Small intestine (tissue), 7 donors: ENCODE measurements at regions not wholly inside any gene's neighbourhood (a gene's known extent, or its start where the extent isn't known, plus 50 kb on each side); places are given as distances from the start of the nearest gene placed in this dataset.

Source experiments
- DNase-seq, 2 donors: peaks; one replicate each; pipeline versions ENCODE4 v3.0.0 to v3.0.0-alpha.2; 2013
- FAIRE-seq: peaks from 2 replicates; lab custom pipeline; 2012; peaks lifted over from hg19 to GRCh38; lab: Jason Lieb, UNC
- H3K27ac ChIP-seq, 3 donors: one replicate each; pipeline ENCODE4 v1.5.1; 2013; ENCODE audit warnings: low read length in 2 of 3, mild to moderate bottlenecking in 2 of 3, control low read depth in 1 of 3, inconsistent platforms in 1 of 3, low read depth in 1 of 3, moderate library complexity in 1 of 3
- H3K27me3 ChIP-seq, 3 donors: one replicate each; pipeline ENCODE4 v1.6.1; 2013; ENCODE audit warnings: low read length in 3 of 3, inconsistent platforms in 1 of 3; ENCODE audit not compliant: control insufficient read depth in 3 of 3, insufficient read depth in 3 of 3
- H3K36me3 ChIP-seq, 3 donors: one replicate each; pipeline ENCODE4 v1.6.1; 2013; ENCODE audit warnings: low read length in 3 of 3, inconsistent platforms in 1 of 3, low read depth in 1 of 3, mild to moderate bottlenecking in 1 of 3, moderate library complexity in 1 of 3; ENCODE audit not compliant: control insufficient read depth in 3 of 3, insufficient read depth in 2 of 3
- H3K4me1 ChIP-seq, 3 donors: one replicate each; pipeline ENCODE4 v1.6.1; 2013; ENCODE audit warnings: low read length in 2 of 3, inconsistent platforms in 1 of 3, low read depth in 1 of 3, mild to moderate bottlenecking in 1 of 3, moderate library complexity in 1 of 3; ENCODE audit not compliant: control insufficient read depth in 3 of 3, insufficient read depth in 2 of 3
- H3K4me3 ChIP-seq, 3 donors: one replicate each; pipeline ENCODE4 v1.5.1; 2013; ENCODE audit warnings: low read length in 3 of 3, control low read depth in 1 of 3, inconsistent platforms in 1 of 3, low read depth in 1 of 3, mild to moderate bottlenecking in 1 of 3, moderate library complexity in 1 of 3
- H3K9me3 ChIP-seq, 2 donors: one replicate each; pipeline ENCODE4 v1.6.1; 2013; ENCODE audit warnings: low read depth in 1 of 2, low read length in 1 of 2; ENCODE audit not compliant: control insufficient read depth in 2 of 2, insufficient read depth in 1 of 2
- WGBS, 3 donors: extraction: QIAGEN DNeasy Blood & Tissue Kit; methylation state at CpG; one replicate each; pipeline ENCODE4 v1.1.7; 2013; 5-methylcytosine and 5-hydroxymethylcytosine counted together
- donor health status: healthy with polysubstance abuse.
- donor health status: control.
- donor health status: control.
- donor health status: Bipolar disorder and iron deficiency.
- donor health status: healthy.

DNA sequence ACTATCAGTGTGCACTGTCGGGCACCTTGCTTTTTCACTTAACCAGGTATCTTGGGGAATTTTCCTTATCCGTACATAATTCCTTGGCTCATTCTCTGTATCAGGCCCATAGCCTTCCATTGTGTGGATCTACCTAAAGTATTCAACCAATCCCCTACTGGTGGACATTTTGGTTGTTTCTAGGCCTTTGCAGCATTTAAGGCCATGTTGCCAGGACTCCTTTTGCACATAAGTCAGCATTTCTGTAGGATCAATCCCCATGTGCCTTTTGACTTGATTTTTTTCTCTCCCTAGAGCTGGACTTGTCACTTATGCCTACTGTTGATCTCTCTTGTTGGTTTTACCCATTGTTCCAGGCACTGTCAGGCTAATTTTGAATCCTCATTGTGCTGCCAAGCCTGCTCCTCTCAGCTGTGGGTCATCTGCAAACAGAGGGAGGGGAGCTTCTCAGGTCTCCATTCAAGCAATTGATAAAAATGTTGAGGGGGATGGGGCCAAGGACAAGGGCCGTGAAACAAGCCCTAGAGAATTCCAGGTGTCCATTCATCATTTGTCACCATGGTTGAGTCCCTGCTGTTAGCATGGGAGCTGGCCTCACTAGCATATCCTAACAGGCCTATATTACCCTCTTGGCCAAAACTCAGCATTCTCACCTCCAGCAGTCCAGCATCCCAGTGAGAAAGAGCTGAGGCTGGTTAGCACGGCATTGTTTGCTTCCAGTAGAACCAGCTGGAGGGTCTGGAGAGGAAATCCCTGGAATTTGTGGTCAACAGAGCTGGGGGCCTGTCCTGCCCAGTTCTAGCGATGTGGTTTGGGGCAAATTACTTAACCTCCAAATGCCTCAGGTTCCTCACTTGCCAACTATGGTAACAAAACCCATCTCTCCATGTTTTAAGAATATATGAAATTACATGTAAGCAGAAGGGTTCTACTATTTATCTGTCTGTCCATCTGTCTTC is 178.4 kb downstream of the MRPL14 start:
- H3K27me3 ChIP-seq = no peaks in the 10 kb centered on the region
- WGBS, 3 donors = 84 to 93% (median 87%) methylated on average over 5 of the region's 5 CpGs
- FAIRE-seq = no peak
- H3K4me3 ChIP-seq = no peak overlapping the region
- no peak for DNase-seq
- H3K27ac ChIP-seq = no peak overlapping the region
- H3K9me3 ChIP-seq = peaks cover 0 to 15% of the 10 kb centered on the region in 2 donors
- peaks cover 0 to 17% (median 0%) of the 10 kb centered on the region in 3 donors for H3K4me1 ChIP-seq
- no peaks in the 10 kb centered on the region for H3K36me3 ChIP-seq

DNA sequence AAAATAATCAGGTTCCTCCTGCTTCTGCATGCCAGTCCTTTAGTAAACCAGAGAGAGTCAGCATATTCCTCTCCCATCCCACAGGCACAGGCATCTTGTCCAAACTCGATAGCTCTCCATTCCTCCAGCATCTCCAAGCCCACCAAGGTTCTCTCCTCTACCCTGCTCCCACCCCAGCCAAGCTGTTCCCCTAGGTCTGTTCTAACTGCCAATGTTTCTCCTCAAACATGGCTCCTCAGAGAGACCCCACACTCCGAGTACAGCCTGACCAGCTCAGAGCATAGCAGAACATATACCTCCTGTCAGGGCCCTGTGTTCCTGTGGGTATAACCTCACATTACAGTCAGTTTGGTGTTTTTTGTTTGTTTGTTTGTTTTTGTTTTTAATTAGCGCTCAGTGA is 177.8 kb downstream of the VEGFA start:
- Histone ChIP-seq H3K27me3 (no peaks in the 10 kb centered on the region), H3K36me3 (no peaks in the 10 kb centered on the region), H3K4me1 (peaks cover 0 to 17% (median 0%) of the 10 kb centered on the region in 3 donors), H3K27ac (no peak overlapping the region), H3K9me3 (peaks cover 0 to 15% of the 10 kb centered on the region in 2 donors), H3K4me3 (no peak overlapping the region)
- FAIRE-seq = no peak
- WGBS, 3 donors = 91 to 93% (median 91%) methylated on average over 3 of the region's 3 CpGs
- DNase-seq = no peak

DNA sequence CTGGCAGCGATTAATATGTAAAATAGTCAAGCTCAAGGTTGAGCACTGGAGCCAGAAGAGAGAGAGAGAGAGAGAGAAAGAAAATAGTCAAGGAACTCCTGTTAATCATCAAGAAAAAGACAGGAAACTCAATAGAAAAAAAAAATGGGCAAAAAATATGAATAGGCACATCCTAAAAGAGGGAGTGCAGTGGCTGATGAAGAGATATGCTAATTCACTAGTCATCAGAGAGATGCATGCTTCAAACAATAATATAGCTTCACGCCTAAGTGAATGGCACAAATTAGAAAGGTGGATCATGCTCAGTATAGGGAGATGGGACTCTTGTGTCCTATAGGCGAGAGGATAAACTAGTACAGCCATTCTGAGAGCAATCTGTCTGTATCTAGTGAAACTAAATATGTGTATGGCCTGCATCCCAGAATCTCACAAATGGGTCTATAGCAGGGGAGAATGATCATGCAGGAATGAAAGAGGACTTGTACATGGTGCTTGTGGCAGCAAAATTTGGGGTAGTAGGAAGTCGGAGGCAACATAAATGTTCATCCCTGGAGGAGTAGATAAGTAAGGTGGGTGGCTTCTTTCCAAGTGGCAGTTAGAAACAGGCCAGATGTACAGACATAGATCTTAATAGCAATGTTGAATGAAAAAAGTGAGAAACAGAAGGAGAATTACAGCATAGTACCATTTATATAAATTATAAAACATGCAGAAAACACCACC is 176.8 kb downstream of the VEGFA start:
- DNase-seq = no peak
- no peak for FAIRE-seq
- WGBS, 3 donors = 91 to 94% (median 93%) methylated on average over 4 of the region's 4 CpGs
- Histone ChIP-seq H3K9me3 (peaks cover 0 to 15% of the 10 kb centered on the region in 2 donors), H3K4me1 (peaks cover 0 to 12% (median 0%) of the 10 kb centered on the region in 3 donors), H3K27ac (no peak overlapping the region), H3K27me3 (no peaks in the 10 kb centered on the region), H3K36me3 (no peaks in the 10 kb centered on the region), H3K4me3 (no peak overlapping the region)

DNA sequence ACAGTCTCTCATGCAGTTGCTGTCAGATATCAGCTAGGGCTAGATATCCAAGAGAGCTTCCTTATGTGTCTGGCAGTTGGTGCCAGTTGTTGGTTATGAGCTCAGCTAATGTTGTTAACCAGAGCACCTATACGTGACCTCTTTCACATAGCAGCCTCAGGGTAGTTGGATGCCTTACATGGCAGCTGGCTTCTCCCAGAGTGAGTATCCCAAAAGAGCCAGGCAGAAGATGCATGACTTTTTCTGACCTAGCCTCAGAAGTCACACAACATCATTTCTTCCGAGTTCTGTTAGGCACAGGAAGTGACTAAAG is 175.7 kb downstream of the VEGFA start:
- Histone ChIP-seq H3K9me3 (peaks cover 0 to 15% of the 10 kb centered on the region in 2 donors), H3K4me1 (peaks cover 0 to 1% (median 0%) of the 10 kb centered on the region in 3 donors), H3K27ac (no peak overlapping the region), H3K36me3 (no peaks in the 10 kb centered on the region), H3K4me3 (no peak overlapping the region), H3K27me3 (no peaks in the 10 kb centered on the region)
- WGBS, 3 donors = 84 to 96% (median 89%) methylated on average over 2 of the region's 2 CpGs
- FAIRE-seq = no peak
- no peak for DNase-seq

DNA sequence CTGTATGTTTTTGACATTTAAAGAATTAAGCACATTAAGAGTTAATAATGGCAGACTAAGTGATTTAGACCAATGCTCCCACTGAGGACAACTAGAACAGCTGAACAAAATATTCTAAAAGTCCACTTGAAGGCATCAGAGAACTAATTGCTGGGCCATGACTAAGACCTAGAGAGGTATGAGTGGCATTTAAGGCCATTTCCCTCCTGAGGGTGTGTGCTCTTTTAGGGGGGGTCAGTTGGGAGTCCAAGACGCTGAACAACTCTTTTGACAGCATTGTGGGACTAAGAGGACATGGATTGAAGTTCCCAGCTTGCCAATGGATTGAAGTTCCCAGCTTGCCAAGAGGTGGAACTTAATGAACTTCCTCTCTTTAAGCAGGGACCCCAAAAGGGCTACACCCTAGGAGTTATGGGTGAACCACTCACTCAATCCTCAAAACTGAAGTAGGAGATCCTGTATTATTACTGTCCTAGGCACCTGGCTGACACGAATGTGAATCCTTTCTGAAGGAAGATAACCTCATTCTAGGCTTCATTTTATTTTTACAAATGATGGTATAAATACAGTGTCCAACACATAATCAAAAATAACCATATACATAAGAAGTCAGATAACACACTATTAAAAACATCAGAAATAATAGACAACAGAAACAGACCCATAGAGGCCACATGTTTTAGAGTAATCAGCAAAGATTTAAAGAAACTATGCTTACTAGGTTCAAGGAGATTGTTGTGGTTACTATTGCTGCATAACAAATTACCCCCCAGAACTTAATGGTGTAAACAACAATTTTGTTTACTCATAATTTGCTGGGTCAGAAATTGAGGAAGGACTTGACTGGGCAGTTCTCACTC is 175.1 kb downstream of the VEGFA start:
- FAIRE-seq (no peak), DNase-seq (no peak)
- H3K4me3 ChIP-seq = no peak overlapping the region
- H3K27ac ChIP-seq = no peak overlapping the region
- no peaks in the 10 kb centered on the region for H3K27me3 ChIP-seq
- 71 to 82% (median 76%) methylated on average over 2 of the region's 2 CpGs for WGBS, 3 donors
- H3K9me3 ChIP-seq = peaks cover 0 to 15% of the 10 kb centered on the region in 2 donors
- H3K36me3 ChIP-seq = no peaks in the 10 kb centered on the region
- no peaks in the 10 kb centered on the region for H3K4me1 ChIP-seq

DNA sequence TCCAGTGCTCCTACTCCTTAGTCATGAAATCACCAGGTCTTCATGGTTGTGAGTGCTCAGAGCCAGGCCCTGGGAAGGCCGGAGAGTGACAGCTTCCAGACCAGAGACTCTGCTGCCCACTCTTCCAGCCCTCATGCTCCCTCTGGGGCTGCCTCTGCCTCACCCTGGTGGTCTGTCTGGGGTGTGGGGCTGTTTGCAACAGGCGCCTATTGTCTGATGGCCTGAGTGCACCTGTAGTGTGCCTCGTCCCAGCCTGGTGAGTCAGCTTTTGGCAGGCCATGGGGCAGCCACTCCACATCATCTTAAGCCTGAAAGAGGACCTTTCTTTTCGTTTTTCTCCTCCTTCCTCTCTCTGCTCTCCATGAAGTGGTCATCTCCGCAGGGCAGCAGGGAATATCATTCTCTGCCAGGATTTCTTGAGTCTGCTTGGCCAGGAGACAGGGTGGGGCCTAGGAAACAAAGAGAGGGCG is 173.8 kb downstream of the VEGFA start:
- FAIRE-seq (no peak), DNase-seq (no peak)
- 73 to 80% (median 74%) methylated on average over 6 of the region's 6 CpGs for whole genome bisulfite sequencing, 3 donors

DNA sequence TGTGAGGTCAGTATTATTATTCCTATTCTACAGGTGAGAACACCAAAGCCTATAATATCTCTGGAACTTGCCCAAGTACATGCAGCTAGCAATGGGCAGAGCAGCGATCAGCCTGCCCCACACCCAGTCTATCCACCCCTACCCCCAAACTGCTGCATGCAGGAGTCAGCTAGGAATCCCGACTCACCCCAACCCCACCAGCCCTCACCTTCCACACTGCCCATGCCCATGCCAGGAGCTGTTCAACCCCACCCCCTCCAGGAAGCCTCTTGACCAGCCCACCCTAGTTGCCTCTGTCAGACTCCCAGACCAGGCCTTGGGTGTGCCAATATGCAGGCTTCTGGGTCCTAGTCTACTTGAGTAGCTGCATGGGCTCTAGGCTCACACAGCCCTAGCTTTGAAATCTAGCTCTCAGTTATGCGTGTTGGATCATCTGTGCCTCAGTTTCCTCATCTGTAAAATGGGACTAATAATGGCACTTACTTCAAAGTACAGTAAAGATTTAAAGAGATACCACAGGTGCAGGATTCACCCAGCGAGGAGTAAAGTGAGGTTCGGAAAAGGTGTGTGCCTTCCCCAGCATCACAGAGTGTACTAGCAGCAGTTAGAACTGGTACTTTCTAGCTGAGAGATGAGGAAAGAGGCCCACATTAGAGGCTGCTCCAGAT is 173.2 kb downstream of the VEGFA start:
- Histone ChIP-seq H3K9me3 (peaks cover 0 to 15% of the 10 kb centered on the region in 2 donors), H3K4me3 (no peak overlapping the region), H3K27me3 (no peaks in the 10 kb centered on the region), H3K4me1 (no peaks in the 10 kb centered on the region), H3K27ac (no peak overlapping the region), H3K36me3 (no peaks in the 10 kb centered on the region)
- no peak for FAIRE-seq
- no peak for DNase-seq
- 93 to 96% (median 93%) methylated on average over 5 of the region's 5 CpGs for WGBS, 3 donors

More for the DNA sequence above, 173.8 kb downstream of the VEGFA start:
- no peak overlapping the region for H3K27ac ChIP-seq
- H3K9me3 ChIP-seq = peaks cover 0 to 15% of the 10 kb centered on the region in 2 donors
- no peak overlapping the region for H3K4me3 ChIP-seq
- no peaks in the 10 kb centered on the region for H3K27me3 ChIP-seq
- no peaks in the 10 kb centered on the region for H3K36me3 ChIP-seq
- no peaks in the 10 kb centered on the region for H3K4me1 ChIP-seq
